ENCODE measurements at regions not wholly inside any gene's neighbourhood (a gene's known extent, or its start where the extent isn't known, plus 50 kb on each side); places are given as distances from the start of the nearest gene placed in this dataset.

DNA sequence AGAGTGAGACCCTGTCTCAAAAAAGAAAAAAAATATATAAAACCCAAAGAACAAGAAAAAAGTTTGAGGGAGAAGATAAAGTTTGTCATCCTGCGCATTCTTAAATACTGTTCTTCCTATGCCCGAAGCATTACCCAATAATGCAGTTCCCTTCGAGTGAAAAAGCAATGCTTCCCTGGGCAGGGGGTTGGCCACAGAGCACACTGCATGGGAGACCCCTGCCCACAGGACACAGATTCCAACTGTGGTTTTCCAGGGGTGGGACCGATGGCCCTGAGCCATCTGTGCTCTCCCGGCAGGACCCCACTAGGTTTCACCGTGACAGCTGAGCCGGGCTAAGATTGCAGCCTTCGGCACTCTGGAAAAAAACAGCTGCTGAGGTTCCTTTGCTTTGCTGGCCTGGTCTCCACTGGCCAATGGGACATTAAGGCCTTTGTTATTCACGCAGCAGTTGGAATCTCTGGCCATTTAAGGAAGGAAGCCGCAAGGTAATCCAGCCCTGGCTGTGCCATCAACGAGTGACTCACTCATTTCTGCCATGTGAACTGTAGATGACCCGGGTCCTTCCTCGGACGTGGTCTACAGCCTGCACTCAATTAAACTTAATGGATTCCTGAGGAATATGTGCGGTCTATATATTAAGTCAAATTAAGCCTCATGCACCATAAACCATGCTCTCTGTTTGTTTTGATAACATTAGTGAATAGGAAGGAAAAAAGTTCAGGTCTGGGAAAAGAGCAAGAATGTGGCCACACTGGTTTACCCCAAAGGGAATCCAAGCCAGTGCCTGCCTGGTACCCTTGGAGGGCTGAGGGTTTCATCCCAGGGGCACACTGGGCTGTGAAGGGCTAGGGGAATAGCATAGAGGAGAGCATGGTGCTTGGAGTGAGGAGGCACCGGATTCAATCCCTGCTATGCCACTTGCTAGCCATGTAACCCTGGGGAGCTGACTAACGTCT lies 163.2 kb downstream of the ZBTB18 start:
- Histone ChIP-seq H3K36me3 (ENCODE audit: control insufficient read depth, insufficient read depth, low read length) (no peaks in the 10 kb centered on the region), H3K4me3 (replicated peaks; ENCODE audit: low read depth, low read length) (no peak overlapping the region), H3K27me3 (replicated peaks; ENCODE audit: control insufficient read depth, insufficient read depth, low read length) (no peaks in the 10 kb centered on the region)
- DNase-seq (ENCODE audit: extremely low read depth, insufficient read length): no peak
- TF ChIP-seq, protein P1, sequence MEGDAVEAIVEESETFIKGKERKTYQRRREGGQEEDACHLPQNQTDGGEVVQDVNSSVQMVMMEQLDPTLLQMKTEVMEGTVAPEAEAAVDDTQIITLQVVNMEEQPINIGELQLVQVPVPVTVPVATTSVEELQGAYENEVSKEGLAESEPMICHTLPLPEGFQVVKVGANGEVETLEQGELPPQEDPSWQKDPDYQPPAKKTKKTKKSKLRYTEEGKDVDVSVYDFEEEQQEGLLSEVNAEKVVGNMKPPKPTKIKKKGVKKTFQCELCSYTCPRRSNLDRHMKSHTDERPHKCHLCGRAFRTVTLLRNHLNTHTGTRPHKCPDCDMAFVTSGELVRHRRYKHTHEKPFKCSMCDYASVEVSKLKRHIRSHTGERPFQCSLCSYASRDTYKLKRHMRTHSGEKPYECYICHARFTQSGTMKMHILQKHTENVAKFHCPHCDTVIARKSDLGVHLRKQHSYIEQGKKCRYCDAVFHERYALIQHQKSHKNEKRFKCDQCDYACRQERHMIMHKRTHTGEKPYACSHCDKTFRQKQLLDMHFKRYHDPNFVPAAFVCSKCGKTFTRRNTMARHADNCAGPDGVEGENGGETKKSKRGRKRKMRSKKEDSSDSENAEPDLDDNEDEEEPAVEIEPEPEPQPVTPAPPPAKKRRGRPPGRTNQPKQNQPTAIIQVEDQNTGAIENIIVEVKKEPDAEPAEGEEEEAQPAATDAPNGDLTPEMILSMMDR (IDR thresholded peaks at IDR 0.05; ENCODE audit: insufficient read depth, low read length, poor library complexity, severe bottlenecking): no peak

DNA sequence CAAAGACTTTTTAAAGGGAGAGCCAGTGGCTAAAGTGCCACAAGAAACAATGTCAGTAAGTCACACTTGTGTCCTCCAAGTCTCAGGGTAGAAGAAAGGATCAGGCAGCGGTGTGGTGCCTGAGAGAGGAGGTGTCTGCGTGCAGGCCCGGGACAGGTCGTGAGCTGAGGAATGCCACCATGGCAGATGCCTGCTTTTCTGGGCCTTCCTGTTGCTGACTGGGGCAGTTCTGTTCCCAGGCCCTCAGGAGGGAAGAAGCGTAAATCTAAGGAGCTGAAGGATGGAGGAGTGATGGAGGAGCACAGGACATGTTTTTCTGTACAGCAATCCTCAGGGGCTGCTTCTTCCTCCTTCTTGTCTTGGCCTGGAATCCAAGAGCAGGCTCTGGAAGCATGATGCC lies 165.8 kb downstream of the ZBTB18 start:
- Histone ChIP-seq H3K27me3 (replicated peaks; ENCODE audit: control insufficient read depth, insufficient read depth, low read length) (no peaks in the 10 kb centered on the region; the same call in 1 of the 2 replicates), H3K4me3 (replicated peaks; ENCODE audit: low read depth, low read length) (no peak overlapping the region), H3K36me3 (ENCODE audit: control insufficient read depth, insufficient read depth, low read length) (no peaks in the 10 kb centered on the region)
- TF ChIP-seq, protein P1 (IDR thresholded peaks at IDR 0.05; ENCODE audit: insufficient read depth, low read length, poor library complexity, severe bottlenecking): no peak
- DNase-seq (ENCODE audit: extremely low read depth, insufficient read length): no peak

- Histone ChIP-seq H3K4me3 (replicated peaks; ENCODE audit: low read depth, low read length) (no peak overlapping the region), H3K36me3 (ENCODE audit: control insufficient read depth, insufficient read depth, low read length) (no peaks in the 10 kb centered on the region), H3K27me3 (replicated peaks; ENCODE audit: control insufficient read depth, insufficient read depth, low read length) (no peaks in the 10 kb centered on the region; the same call in 1 of the 2 replicates)
- no peak for DNase-seq (ENCODE audit: extremely low read depth, insufficient read length)
- TF ChIP-seq, protein P1 (IDR thresholded peaks at IDR 0.05; ENCODE audit: insufficient read depth, low read length, poor library complexity, severe bottlenecking): no peak
Observed at GRCh38 chr1:244217711-244218110, 166.6 kb downstream of the ZBTB18 start.

- DNase-seq (ENCODE audit: extremely low read depth, insufficient read length): no peak
- Histone ChIP-seq H3K36me3 (ENCODE audit: control insufficient read depth, insufficient read depth, low read length) (no peaks in the 10 kb centered on the region), H3K4me3 (replicated peaks; ENCODE audit: low read depth, low read length) (no peak overlapping the region), H3K27me3 (replicated peaks; ENCODE audit: control insufficient read depth, insufficient read depth, low read length) (no peaks in the 10 kb centered on the region; the same call in 1 of the 2 replicates)
- TF ChIP-seq, protein P1 (IDR thresholded peaks at IDR 0.05; ENCODE audit: insufficient read depth, low read length, poor library complexity, severe bottlenecking): no peak
Observed at GRCh38 chr1:244218220-244218619, 167.1 kb downstream of the ZBTB18 start.

DNA sequence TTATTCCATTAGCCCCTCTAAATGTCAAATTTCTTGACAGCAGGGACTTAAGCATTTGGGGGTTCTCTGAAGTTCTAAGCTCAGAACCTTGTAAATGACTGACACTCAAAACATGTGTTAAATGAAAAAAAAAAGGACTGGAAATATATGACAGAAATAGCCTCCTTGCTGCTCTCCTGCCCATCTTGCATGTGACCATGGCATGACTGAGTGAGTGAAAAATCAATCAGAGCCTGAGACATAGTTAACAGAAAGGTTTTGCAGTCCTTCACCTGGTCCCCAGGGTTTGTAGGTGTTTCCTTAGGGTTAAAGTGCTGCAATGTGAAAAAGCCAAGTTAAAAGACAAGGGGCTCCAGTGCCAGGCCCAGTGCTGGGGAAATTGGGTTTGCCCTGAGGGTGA lies 168.1 kb downstream of the ZBTB18 start:
- Histone ChIP-seq H3K4me3 (replicated peaks; ENCODE audit: low read depth, low read length) (no peak overlapping the region), H3K36me3 (ENCODE audit: control insufficient read depth, insufficient read depth, low read length) (no peaks in the 10 kb centered on the region), H3K27me3 (replicated peaks; ENCODE audit: control insufficient read depth, insufficient read depth, low read length) (no peaks in the 10 kb centered on the region; the same call in 1 of the 2 replicates)
- TF ChIP-seq, protein P1 (IDR thresholded peaks at IDR 0.05; ENCODE audit: insufficient read depth, low read length, poor library complexity, severe bottlenecking): no peak
- DNase-seq (ENCODE audit: extremely low read depth, insufficient read length): no peak
